ENCODE measurements at regions not wholly inside any gene's neighbourhood (a gene's known extent, or its start where the extent isn't known, plus 50 kb on each side); places are given as distances from the start of the nearest gene placed in this dataset.

GRCh38 chr5:5752844-5753243 lies 330.4 kb downstream of the ICE1 start:
- no peak overlapping the region for H3K4me3 ChIP-seq (ENCODE audit: low read depth, low read length)
- CTCF ChIA-PET = no interaction called here
- H3K27ac ChIP-seq (ENCODE audit: extremely low read depth, low read depth, low read length) = no peak overlapping the region
- no peaks in the 10 kb centered on the region for H3K36me3 ChIP-seq (ENCODE audit: control insufficient read depth in 2 of 2, insufficient read depth in 1 of 2, low read length in 2 of 2)
- POLR2A ChIA-PET = no interaction called here
- no peaks in the 10 kb centered on the region for H3K9me3 ChIP-seq (ENCODE audit: control insufficient read depth, insufficient read depth, low read depth, low read length)
- no peaks in the 10 kb centered on the region for H3K4me1 ChIP-seq (ENCODE audit: control insufficient read depth, insufficient read depth, low read length)
- TF ChIP-seq OVOL3 (tag by site-specific recombination; IDR thresholded peaks at IDR 0.05) (no peak), KLF16 (tag by site-specific recombination; IDR thresholded peaks at IDR 0.05) (no peak), ZFP41 (tag by site-specific recombination; IDR thresholded peaks at IDR 0.05; ENCODE audit: borderline replicate concordance) (no peak)

DNA sequence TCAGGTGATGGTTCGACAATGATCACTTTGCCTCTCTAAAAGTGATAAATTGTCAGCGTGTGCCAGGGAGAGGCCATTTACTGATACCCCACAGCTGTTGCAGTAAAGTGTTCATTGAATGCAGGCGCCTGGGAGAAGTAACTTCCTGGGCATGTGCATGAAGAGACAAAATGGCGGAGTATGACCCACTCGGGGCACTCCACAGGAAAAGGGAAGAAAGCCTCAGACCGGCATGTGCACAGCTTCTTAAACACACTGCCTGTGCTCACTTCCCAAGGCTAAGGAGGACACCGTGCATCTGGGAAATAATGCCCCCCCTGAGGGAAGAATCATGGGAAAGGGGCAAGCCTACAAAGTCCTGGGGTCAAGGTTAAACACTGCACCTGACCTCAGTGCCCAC lies 329.5 kb downstream of the ICE1 start:
- H3K36me3 ChIP-seq (ENCODE audit: control insufficient read depth in 2 of 2, insufficient read depth in 1 of 2, low read length in 2 of 2) = no peaks in the 10 kb centered on the region
- no peak overlapping the region for H3K27ac ChIP-seq (ENCODE audit: extremely low read depth, low read depth, low read length)
- no peaks in the 10 kb centered on the region for H3K9me3 ChIP-seq (ENCODE audit: control insufficient read depth, insufficient read depth, low read depth, low read length)
- ChIA-PET CTCF (no interaction called here), POLR2A (no interaction called here)
- no peak overlapping the region for H3K4me3 ChIP-seq (ENCODE audit: low read depth, low read length)
- TF ChIP-seq, protein P1, sequence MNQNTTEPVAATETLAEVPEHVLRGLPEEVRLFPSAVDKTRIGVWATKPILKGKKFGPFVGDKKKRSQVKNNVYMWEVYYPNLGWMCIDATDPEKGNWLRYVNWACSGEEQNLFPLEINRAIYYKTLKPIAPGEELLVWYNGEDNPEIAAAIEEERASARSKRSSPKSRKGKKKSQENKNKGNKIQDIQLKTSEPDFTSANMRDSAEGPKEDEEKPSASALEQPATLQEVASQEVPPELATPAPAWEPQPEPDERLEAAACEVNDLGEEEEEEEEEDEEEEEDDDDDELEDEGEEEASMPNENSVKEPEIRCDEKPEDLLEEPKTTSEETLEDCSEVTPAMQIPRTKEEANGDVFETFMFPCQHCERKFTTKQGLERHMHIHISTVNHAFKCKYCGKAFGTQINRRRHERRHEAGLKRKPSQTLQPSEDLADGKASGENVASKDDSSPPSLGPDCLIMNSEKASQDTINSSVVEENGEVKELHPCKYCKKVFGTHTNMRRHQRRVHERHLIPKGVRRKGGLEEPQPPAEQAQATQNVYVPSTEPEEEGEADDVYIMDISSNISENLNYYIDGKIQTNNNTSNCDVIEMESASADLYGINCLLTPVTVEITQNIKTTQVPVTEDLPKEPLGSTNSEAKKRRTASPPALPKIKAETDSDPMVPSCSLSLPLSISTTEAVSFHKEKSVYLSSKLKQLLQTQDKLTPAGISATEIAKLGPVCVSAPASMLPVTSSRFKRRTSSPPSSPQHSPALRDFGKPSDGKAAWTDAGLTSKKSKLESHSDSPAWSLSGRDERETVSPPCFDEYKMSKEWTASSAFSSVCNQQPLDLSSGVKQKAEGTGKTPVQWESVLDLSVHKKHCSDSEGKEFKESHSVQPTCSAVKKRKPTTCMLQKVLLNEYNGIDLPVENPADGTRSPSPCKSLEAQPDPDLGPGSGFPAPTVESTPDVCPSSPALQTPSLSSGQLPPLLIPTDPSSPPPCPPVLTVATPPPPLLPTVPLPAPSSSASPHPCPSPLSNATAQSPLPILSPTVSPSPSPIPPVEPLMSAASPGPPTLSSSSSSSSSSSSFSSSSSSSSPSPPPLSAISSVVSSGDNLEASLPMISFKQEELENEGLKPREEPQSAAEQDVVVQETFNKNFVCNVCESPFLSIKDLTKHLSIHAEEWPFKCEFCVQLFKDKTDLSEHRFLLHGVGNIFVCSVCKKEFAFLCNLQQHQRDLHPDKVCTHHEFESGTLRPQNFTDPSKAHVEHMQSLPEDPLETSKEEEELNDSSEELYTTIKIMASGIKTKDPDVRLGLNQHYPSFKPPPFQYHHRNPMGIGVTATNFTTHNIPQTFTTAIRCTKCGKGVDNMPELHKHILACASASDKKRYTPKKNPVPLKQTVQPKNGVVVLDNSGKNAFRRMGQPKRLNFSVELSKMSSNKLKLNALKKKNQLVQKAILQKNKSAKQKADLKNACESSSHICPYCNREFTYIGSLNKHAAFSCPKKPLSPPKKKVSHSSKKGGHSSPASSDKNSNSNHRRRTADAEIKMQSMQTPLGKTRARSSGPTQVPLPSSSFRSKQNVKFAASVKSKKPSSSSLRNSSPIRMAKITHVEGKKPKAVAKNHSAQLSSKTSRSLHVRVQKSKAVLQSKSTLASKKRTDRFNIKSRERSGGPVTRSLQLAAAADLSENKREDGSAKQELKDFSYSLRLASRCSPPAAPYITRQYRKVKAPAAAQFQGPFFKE (tag by site-specific recombination; IDR thresholded peaks at IDR 0.05; ENCODE audit: borderline replicate concordance) = no peak
- TF ChIP-seq ZNF184 (tag by site-specific recombination; IDR thresholded peaks at IDR 0.05) (no peak), ZNF157 (tag by site-specific recombination; IDR thresholded peaks at IDR 0.05) (no peak), ZNF624 (tag by site-specific recombination; IDR thresholded peaks at IDR 0.05) (no peak), ZNF596 (tag by site-specific recombination; IDR thresholded peaks at IDR 0.05) (no peak), ZNF223 (tag by site-specific recombination; IDR thresholded peaks at IDR 0.05) (no peak), ZNF26 (tag by site-specific recombination; IDR thresholded peaks at IDR 0.05) (no peak), HOXA7 (CRISPR knock-in tag; IDR thresholded peaks at IDR 0.05; ENCODE audit: borderline replicate concordance) (no peak), ZNF549 (tag by site-specific recombination; IDR thresholded peaks at IDR 0.05) (no peak)
- TF ChIP-seq, protein P2, sequence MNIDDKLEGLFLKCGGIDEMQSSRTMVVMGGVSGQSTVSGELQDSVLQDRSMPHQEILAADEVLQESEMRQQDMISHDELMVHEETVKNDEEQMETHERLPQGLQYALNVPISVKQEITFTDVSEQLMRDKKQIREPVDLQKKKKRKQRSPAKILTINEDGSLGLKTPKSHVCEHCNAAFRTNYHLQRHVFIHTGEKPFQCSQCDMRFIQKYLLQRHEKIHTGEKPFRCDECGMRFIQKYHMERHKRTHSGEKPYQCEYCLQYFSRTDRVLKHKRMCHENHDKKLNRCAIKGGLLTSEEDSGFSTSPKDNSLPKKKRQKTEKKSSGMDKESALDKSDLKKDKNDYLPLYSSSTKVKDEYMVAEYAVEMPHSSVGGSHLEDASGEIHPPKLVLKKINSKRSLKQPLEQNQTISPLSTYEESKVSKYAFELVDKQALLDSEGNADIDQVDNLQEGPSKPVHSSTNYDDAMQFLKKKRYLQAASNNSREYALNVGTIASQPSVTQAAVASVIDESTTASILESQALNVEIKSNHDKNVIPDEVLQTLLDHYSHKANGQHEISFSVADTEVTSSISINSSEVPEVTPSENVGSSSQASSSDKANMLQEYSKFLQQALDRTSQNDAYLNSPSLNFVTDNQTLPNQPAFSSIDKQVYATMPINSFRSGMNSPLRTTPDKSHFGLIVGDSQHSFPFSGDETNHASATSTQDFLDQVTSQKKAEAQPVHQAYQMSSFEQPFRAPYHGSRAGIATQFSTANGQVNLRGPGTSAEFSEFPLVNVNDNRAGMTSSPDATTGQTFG (tag by site-specific recombination; IDR thresholded peaks at IDR 0.05; ENCODE audit: borderline replicate concordance) = no peak
- TF ChIP-seq, protein P3, sequence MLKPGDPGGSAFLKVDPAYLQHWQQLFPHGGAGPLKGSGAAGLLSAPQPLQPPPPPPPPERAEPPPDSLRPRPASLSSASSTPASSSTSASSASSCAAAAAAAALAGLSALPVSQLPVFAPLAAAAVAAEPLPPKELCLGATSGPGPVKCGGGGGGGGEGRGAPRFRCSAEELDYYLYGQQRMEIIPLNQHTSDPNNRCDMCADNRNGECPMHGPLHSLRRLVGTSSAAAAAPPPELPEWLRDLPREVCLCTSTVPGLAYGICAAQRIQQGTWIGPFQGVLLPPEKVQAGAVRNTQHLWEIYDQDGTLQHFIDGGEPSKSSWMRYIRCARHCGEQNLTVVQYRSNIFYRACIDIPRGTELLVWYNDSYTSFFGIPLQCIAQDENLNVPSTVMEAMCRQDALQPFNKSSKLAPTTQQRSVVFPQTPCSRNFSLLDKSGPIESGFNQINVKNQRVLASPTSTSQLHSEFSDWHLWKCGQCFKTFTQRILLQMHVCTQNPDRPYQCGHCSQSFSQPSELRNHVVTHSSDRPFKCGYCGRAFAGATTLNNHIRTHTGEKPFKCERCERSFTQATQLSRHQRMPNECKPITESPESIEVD (tag by site-specific recombination; IDR thresholded peaks at IDR 0.05) = no peak
- TF ChIP-seq, protein P4, sequence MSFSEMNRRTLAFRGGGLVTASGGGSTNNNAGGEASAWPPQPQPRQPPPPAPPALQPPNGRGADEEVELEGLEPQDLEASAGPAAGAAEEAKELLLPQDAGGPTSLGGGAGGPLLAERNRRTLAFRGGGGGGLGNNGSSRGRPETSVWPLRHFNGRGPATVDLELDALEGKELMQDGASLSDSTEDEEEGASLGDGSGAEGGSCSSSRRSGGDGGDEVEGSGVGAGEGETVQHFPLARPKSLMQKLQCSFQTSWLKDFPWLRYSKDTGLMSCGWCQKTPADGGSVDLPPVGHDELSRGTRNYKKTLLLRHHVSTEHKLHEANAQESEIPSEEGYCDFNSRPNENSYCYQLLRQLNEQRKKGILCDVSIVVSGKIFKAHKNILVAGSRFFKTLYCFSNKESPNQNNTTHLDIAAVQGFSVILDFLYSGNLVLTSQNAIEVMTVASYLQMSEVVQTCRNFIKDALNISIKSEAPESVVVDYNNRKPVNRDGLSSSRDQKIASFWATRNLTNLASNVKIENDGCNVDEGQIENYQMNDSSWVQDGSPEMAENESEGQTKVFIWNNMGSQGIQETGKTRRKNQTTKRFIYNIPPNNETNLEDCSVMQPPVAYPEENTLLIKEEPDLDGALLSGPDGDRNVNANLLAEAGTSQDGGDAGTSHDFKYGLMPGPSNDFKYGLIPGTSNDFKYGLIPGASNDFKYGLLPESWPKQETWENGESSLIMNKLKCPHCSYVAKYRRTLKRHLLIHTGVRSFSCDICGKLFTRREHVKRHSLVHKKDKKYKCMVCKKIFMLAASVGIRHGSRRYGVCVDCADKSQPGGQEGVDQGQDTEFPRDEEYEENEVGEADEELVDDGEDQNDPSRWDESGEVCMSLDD (tag by site-specific recombination; IDR thresholded peaks at IDR 0.05) = no peak
- no peaks in the 10 kb centered on the region for H3K4me1 ChIP-seq (ENCODE audit: control insufficient read depth, insufficient read depth, low read length)
